ENCODE measurements at regions not wholly inside any gene's neighbourhood (a gene's known extent, or its start where the extent isn't known, plus 50 kb on each side); places are given as distances from the start of the nearest gene placed in this dataset.

DNA sequence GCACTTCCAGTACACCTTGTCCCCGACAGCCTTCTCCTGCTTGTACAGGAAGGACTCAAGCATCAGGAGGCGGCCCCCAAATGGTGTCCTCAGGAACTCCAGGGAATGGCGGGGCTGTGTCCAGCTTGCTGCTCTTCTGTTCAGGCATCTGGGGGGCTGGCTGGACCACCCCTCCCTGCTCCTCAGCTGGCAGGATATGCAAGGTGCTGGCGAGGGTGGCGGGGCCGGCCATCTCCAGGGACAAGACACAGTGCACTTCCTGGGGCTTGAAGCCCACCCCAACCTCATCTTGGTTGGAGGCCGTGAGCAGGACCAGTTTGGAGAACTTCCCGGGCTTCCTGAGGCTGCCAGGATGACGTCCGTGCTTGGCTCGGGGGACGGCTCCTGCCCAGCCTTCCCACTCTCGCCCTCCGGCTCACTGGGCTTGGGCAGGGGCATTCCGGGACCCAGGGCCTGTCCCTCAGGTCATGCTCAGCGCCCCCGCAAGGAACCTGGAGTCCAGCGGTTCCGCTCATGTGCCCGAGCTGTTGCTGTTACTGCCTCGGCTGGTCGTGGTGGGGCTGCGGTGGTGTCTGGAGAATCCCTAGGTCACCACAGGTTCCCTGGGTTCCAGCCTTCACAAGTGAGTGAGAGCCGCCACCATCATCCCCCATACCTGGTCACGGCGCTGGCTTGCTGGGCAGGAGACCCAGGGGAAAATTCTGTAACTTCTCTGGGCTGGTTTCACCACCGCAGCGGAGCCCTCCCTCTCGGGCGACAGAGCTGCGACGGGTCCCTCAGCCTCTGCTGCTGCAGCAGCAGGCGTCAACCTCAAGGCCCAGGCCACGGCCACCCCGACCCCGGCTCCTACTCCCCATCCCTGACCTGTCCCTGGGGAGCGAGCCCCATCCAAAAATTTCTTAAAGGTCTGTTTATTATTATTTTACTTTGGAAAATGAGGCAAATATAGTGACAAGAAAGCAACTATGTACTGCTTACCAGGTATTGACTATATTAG, 82.8 kb upstream of the FXR1 start:
- no peak overlapping the region for H3K27ac Mint-ChIP-seq (ENCODE audit: unreplicated experiment)
- TF ChIP-seq, protein P1, sequence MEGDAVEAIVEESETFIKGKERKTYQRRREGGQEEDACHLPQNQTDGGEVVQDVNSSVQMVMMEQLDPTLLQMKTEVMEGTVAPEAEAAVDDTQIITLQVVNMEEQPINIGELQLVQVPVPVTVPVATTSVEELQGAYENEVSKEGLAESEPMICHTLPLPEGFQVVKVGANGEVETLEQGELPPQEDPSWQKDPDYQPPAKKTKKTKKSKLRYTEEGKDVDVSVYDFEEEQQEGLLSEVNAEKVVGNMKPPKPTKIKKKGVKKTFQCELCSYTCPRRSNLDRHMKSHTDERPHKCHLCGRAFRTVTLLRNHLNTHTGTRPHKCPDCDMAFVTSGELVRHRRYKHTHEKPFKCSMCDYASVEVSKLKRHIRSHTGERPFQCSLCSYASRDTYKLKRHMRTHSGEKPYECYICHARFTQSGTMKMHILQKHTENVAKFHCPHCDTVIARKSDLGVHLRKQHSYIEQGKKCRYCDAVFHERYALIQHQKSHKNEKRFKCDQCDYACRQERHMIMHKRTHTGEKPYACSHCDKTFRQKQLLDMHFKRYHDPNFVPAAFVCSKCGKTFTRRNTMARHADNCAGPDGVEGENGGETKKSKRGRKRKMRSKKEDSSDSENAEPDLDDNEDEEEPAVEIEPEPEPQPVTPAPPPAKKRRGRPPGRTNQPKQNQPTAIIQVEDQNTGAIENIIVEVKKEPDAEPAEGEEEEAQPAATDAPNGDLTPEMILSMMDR (conservative IDR thresholded peaks at IDR 0.05) = no peak
- H3K36me3 Mint-ChIP-seq (ENCODE audit: low read depth) = no peaks in the 10 kb centered on the region
- no peak for DNase-seq (ENCODE audit: low read depth, low spot score)
- no peaks in the 10 kb centered on the region for H3K9me3 Mint-ChIP-seq
- no peaks in the 10 kb centered on the region for H3K4me1 Mint-ChIP-seq
- H3K4me3 Mint-ChIP-seq = no peak overlapping the region
- H3K27me3 Mint-ChIP-seq (ENCODE audit: low read depth) = no peaks in the 10 kb centered on the region

DNA sequence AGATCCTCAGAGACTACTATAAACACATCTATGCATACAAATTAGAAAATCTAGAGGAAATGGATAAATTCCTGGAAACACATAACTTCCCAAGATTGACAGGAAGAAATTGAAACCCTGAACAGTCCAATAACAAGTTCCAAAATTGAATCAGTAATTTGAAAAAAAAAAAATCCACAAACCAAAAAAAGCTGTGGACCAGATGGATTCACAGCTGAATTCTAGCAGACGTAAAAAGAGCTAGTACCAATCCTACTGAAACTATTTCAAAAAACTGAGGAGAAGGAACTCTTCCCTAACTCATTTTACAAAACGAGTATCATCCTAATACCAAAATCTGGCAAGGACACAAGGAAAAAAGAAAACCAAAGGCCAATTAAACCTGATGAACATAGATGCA, 77.0 kb upstream of the FXR1 start:
- Mint-ChIP-seq H3K4me3 (no peak overlapping the region), H3K27ac (ENCODE audit: unreplicated experiment) (no peak overlapping the region), H3K4me1 (no peaks in the 10 kb centered on the region), H3K27me3 (ENCODE audit: low read depth) (peaks cover 8% of the 10 kb centered on the region), H3K36me3 (ENCODE audit: low read depth) (no peaks in the 10 kb centered on the region), H3K9me3 (peaks cover 3% of the 10 kb centered on the region)
- no peak for DNase-seq (ENCODE audit: low read depth, low spot score)
- TF ChIP-seq, protein P1 (conservative IDR thresholded peaks at IDR 0.05) = no peak

DNA sequence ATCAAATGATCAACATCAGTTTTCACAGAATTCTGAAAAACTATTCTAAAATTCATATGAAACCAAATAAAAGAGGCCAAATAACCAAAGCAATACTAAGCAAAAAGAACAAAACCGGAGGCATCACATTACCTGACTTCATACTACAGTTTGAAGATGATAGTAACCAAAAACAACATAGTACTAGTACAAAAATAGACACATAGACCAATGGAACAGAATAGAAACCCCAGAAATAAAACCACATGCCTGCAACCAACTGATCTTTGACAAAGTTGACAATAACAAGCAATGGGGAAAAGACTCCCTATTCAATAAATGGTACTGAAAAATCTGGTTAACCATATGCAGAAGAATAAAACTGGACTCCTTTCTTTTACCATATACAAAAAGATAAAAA, 75.7 kb upstream of the FXR1 start:
- Mint-ChIP-seq H3K4me3 (no peak overlapping the region), H3K27ac (ENCODE audit: unreplicated experiment) (no peak overlapping the region), H3K36me3 (ENCODE audit: low read depth) (no peaks in the 10 kb centered on the region), H3K4me1 (no peaks in the 10 kb centered on the region), H3K27me3 (ENCODE audit: low read depth) (peaks cover 12% of the 10 kb centered on the region), H3K9me3 (peaks cover 7% of the 10 kb centered on the region)
- no peak for DNase-seq (ENCODE audit: low read depth, low spot score)
- TF ChIP-seq, protein P1 (conservative IDR thresholded peaks at IDR 0.05) = no peak

DNA sequence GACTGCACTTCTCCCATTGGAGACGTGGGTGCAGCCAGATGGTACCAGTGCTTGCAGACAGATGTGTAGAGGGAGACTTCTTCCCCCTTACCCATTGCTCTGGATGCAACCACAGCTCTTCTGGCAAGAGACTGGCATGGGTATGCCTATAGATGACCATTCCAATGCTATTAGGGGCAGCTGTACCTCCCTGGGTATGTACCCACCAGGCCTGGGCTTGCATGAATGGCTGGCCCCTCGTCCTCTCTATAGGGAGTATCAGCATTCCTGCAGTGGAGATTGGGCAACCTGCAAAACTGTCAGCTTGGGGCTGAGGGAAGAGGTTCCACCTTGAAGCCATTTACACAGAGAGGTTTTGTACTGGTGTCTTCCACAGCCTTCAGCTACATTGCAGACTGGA, 57.6 kb upstream of the FXR1 start:
- Mint-ChIP-seq H3K27ac (ENCODE audit: unreplicated experiment) (no peak overlapping the region), H3K27me3 (ENCODE audit: low read depth) (peaks cover 17% of the 10 kb centered on the region), H3K9me3 (peaks cover 4% of the 10 kb centered on the region), H3K4me3 (no peak overlapping the region), H3K36me3 (ENCODE audit: low read depth) (no peaks in the 10 kb centered on the region), H3K4me1 (no peaks in the 10 kb centered on the region)
- no peak for DNase-seq (ENCODE audit: low read depth, low spot score)
- TF ChIP-seq, protein P1 (conservative IDR thresholded peaks at IDR 0.05) = no peak

DNA sequence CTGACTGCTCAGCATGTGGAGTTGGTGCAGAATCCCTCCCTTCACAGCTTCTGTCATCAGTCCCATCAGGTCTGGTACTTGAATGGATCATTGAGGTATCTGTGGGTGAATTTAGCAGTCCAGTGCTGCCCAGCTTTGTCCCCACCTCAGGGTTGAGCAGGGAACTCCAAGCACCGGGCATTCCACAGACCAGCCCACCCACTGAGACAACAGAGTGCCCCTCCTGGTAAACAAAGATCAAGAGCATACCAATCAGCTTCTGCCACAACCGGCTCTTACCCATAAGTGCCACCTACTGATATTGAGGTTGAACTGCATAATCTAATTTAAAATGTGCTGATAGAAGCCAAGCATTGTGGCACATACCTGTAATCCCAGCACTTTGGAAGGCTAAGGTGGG, 57.1 kb upstream of the FXR1 start:
- Mint-ChIP-seq H3K27me3 (ENCODE audit: low read depth) (peaks cover 17% of the 10 kb centered on the region), H3K9me3 (peaks cover 4% of the 10 kb centered on the region), H3K4me3 (no peak overlapping the region), H3K36me3 (ENCODE audit: low read depth) (no peaks in the 10 kb centered on the region), H3K27ac (ENCODE audit: unreplicated experiment) (no peak overlapping the region), H3K4me1 (no peaks in the 10 kb centered on the region)
- TF ChIP-seq, protein P1 (conservative IDR thresholded peaks at IDR 0.05) = peak; percentile 31
- no peak for DNase-seq (ENCODE audit: low read depth, low spot score)

All from neural crest cell (in vitro differentiated cells).